Stimulated activated naive CD4-positive, alpha-beta T cell (primary cell): ENCODE measurements at regions not wholly inside any gene's neighbourhood (a gene's known extent, or its start where the extent isn't known, plus 50 kb on each side); places are given as distances from the start of the nearest gene placed in this dataset.

Experiments
- DNase-seq, 6 experiments: peaks; one replicate each; lab custom pipeline; 2025; lab: John Stamatoyannopoulos, UW

DNA sequence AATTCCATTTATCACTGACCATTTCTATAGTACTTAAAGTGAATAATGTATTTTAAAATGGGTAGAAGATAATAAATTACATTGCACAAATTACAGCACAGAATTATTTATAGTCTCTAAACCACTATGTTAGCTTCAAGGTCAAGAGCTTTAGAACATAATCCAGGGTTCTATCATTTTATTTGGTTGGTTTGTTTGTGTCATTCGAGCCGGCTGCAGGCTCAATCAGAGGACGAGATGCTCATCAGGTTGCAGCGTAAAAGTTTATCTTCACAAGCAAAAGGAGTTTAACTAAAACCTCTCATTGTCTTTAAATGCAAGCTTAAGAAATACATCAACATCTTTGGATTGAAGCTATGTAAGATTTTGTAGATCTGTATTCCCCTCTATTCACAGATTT is 523.8 kb downstream of the EFNA5 start:
- no peak for DNase-seq

DNA sequence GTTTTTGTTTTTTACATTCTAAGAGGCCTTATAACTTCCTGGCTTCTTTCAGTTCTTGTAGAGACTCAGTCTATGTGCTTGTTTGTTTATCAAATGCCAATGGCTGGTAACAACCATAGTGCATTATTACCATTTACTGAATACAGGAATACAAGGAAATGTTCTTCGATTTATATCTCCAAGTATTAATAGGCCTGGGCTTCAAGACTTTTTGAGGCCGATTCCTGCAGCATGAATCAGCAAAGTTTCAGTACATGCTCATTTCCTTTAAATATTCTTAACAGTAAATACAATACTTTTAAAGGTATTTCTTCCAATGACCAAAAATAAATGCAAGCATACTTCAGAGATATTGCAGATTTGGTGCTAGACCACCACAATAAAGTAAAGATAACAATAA is 535.3 kb downstream of the EFNA5 start:
- DNase-seq: no peak

DNA sequence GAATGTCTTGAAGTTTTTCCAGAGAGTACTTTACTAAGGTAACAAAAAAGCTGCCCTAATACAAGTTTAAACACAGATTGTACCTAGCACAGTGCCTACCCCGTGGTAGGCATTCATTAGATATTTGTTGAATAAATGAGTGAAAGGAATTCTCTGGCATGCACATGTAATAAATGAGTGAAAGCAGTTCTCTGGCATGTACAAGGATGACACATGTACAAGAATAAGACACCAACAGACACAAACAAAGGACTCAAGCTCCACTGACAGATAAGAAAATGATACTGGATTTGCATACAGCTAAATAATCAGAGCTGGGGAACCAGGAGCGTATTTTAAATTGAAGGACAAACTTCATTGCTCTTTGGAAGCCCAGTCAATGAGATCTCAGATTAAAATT is 535.8 kb downstream of the EFNA5 start:
- DNase-seq: no peak

DNA sequence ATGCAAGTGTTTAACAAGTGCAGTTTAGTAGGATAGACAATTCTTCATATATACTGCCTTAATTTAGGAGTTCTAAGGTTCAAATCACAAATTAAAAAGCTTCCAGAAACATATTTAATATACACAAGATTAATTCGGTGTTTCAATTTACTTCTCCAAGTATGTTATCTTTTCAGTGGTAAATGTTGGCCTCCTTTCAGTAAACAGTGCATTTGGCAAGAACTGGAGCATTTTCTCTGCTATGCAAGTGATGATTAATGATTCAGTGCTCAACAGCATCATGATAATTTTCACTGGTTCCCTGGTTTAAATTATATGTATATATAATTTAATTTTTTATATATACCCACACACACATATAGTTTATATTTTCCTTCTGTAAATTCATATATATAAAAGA is 541.7 kb downstream of the EFNA5 start:
- no peak for DNase-seq

DNA sequence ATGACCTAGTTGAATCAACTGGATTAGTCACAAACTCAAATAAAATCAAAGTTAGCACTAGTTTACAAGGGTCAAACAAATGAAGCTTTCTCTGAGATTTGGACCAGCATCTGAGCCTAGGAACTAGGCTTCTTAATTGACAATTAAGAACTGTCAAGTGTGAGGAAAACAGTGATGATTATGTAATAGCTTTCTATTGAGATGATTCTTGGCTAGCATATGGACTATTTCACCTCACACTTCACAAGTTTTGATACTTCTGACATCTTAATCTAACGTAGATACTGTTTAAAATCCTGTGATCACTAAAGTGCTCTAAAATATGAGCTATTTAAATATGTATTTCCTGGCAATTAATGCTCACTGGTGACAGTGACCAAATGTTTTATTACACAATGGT is 542.9 kb downstream of the EFNA5 start:
- DNase-seq: no peak

DNA sequence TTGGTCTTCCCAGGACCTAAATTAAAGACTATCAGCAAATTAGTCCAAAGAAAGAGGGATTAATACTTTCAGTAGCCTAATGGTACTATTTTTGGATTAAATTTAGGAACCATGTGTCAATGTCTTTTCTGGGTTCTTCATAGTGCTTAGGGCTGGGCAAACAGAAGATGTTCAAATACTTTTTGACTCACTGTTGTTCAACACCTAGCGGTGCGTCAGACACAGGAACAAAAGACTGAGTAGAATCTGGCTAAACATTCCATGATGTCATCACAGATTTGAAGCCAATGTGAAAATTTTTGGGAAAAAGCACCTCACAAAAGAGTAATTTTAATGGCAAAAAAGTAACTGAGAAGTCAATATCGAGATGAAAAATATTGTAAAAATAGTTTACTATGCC is 544.4 kb downstream of the EFNA5 start:
- no peak for DNase-seq

DNA sequence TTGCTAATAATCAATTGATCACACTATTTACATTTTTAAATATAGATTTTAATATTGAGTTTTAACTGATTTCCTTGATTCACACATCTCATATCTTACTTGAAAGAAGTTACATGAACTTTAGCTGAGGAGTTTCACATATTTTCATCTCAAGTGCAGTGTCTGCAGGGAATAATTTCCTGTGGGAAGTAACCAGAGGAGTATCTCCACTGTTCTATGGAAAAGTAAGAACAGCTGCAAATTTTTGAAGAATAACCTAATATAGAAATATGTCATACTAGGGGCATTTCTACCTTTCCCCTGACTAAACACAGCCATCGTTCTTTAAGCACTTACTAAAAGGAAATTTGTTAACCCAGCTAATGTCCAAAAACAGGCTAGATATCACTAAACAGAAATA is 546.4 kb downstream of the EFNA5 start:
- DNase-seq: no peak

DNA sequence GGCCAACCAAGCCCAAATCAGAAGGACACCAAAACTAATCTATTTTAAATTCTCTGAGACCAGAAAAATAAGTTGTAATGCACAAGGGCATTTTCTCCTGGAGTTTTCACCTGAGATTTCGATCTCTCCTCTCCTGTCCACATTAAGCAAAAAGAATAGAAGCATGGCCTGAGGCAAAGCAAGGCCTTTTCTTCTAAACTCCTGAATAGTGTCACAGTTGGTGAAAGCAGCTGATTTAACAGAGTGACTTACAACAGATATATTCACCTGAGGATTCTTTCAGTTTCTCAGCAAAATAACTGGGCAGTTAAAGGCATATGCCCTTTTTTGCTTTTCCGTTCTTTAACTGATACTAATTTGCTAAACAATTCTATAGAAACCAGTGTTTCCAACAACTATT is 547.7 kb downstream of the EFNA5 start:
- no peak for DNase-seq

DNA sequence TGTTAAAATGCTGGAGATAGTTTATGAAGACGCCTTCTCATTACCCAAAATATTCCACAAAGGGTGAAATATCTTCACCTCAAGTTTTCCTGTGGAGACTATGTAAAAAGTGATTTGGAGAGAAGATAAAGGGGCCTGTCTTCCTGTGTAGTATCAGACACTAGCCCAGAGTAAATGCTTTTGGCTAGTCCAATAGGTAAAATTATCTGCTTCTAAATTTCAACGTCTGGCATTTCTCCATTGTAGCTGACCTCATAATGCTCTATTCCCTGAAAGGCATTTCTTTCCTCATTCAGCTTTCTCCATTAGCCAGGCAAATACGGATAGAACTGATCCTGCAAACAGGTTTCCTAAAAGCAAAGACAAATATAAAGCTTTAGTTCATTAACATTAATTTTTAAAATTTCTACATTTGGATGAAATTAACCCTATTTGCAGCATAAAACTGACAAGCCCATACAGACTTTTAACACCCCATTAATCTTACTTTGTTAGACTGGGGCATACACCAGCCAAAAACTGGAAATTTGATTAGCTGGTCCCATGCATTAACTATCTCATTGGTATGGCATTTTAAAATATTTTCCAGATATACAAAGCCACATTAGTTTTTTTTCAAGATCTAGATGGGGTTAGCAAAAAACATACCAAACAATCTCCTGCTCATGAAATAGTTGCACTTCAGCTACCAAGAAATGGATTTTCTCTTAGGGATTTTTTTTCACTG is 548.8 kb downstream of the EFNA5 start:
- no peak for DNase-seq

DNA sequence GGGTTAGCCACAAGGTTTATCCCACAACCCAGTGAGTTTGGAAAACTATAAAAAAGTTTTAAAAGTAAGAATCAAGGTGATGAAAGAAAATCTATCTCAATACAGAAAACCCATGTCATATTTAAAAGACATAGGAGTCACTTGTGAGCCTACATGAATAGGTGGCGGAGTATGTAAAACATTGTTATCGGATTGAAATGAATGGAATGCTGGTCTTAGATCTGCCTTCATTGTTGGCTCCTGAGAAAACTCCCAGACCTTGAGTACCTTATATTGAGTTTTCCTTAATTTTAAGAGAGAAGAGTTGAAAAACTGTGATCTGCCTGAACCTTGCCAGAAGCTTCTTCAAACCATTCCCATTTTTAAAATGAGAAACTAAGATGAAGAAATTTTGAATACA is 551.1 kb downstream of the EFNA5 start:
- no peak for DNase-seq

DNA sequence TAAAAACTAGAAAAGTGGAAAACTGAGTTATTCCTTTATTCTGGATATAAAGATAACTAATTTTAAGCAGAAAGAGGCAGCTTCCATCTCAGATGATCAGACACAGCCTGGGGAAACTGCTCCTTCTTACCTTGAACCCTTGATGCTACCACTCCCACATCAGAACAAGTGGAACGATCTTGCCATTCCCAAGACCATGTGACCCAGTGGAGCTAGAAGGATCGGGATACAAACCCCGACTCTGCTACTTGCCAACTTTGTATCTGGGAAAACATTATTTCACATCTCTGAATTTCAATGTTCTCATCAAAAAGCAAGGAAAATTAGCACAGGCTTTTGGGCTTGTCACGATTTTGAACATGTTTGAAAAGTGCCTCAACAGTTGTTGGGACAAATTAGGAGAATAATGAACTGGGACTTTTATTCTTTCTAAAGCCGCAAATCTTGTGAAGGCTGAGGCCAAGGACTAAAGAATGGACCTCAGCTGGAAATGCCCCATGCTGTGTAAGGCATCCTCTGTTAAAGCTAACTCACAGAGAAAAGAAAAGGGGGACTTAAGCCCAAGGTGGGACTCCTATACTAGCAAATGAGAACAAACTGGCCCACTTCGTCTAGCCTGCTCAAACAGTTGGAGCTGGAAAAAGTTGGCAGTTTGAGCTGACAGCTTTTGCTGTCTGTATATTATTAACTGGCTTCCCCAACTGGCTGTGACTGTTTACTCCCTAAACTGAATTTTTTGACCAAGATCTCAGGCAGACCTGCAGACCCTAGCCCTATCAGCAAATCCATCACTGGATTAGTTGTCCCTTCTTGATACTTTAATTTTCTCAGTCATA is 552.3 kb downstream of the EFNA5 start:
- DNase-seq: no peak

DNA sequence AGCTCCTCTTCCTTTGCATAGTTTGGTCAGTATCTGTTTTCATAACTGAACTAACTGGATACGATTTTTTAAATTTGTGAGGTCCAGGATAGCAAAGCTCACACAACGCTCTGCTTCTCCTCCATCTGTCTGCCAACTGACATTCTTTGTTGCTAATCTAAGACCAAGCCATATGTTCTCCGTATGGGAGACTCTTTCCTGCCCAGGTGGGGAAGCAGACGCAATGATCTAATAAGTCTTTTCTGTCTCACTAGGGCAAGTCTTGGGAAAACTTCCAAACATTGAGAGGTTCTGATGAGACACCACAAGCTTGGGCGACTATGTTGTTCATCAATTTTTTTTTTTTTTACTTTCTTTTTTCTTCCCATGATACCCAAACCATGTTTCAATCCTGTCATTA is 558.5 kb downstream of the EFNA5 start:
- DNase-seq: no peak

DNA sequence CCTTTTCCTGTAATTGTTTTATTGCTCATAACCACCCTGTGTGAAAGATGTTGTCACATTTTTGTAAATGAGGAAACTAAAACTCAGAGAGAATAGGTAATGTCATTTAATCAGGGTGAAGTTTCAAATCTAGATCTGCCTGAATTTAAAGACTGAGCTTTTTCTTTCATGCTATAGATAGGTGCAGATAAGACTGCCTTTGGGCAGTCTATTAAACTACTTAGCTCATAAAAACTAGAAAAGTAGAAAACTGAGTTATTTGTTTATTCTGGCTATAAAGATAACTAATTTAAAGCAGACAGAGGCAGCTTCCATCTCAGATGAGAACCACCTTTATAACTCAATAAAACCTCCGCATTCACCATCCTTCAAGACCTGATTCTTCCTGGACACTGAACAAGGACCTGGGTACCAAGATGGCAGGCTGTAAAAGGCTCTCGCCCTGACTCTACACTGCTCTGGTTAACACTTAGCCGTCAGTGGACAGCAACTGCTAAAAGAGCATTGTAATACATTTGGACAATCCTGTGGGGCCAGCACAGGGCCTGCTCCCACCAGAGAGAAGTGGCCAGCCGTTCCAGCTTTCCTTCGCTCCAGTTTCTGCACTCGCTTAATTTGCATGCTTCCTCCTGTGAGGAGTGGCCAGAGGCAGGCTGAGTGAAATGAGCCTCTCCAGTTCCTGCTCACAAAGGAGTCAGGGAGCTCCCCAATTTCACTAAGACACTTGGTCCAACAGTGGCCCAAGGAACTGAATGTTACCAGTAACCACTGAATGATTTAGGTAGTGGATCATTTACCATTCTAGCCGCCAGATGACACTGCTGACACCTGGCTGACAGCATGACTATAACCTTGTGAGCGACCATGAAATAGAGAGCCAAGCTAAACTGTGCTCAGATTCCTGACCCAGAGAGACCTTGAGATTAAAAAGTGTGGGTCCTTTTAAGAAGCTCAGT is 566.4 kb downstream of the EFNA5 start:
- no peak for DNase-seq

DNA sequence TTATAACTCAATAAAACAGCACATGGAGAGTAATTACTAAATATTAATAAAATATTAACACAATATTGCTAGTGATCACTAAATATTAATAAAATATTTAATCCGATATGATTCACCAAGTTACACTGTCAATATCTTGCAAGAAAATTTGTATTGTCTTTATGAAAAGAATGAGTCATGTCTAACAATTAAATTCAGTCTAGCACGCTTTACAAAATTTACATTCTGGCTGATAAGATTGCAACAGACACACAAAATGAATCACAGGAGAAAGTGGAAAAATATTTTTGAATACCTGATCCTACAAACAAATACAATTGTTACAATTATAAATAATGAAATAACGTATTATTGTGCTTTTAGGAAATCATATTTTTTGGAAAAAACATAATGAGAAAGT is 567.2 kb downstream of the EFNA5 start:
- no peak for DNase-seq

DNA sequence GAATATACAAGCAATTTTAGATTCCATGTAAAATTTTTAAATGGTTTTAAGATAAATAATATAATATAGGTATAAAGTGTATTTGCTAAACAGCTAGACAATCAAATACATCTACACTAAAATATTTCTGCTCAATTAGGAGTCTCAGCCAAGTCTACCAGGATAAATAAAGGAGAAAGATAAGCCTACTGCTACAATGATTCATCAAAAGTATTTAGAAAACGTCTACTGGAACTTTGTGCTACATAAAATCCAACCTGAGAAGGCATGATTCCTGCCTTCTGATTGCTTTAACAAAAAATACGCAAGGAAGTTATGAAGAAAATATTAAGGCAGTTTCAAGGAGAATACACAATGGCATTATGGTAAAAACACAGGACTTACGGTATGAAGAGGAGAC is 570.6 kb downstream of the EFNA5 start:
- DNase-seq: no peak

DNA sequence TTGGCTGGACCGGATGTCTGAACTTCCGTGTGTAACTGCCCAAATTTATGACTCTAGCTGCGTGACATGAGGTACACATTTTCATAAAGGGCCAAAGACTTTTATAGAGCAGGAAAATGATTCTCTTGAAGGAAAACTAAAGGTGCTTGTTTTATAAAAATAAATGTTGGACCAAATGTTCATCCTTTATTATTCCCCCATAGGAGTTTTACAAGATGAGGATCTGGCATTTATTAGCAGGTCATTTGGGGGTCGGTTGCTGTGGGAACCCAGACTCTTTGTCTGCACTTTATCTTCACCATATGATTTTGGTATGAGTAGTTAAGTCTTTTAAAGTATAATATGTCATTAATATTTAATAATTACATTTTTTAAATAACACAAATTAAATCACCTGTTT is 571.2 kb downstream of the EFNA5 start:
- no peak for DNase-seq

DNA sequence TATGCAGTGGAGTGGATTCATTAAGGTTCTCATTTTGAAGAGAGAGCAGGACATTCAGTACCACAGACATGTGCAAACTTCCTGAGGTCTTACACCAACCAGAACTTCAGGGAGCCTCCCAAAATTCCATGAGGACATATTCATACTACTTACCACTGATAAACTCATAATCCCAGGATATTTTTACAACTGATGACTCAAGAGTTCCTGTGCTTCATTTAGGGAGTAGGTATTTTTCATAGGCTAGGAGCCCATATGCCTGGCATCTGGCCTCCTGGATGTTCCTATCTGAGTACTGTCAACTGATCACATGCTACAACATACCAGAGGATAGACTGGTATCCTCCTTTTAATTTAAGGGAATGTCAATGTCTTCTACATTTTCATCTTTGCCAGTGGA is 578.0 kb downstream of the EFNA5 start:
- no peak for DNase-seq

DNA sequence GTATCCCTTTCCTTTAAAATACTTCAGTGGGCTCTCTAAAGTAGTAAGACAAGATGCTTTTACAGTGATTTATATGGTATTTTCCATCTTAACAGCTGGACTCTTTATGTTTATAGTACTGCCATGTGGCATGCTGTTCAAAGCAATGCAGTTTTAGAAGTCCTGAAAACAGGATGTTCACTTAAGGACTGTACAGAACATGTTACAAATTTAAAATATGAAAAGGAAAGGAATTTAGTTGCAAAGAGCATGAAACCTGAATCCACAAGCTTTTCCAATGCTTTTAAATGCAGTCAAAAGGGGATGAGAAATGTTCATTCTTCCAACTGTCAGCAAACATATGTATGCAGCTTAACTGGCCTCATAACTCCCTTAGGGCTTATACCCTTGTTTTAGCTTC is 580.2 kb downstream of the EFNA5 start:
- no peak for DNase-seq

DNA sequence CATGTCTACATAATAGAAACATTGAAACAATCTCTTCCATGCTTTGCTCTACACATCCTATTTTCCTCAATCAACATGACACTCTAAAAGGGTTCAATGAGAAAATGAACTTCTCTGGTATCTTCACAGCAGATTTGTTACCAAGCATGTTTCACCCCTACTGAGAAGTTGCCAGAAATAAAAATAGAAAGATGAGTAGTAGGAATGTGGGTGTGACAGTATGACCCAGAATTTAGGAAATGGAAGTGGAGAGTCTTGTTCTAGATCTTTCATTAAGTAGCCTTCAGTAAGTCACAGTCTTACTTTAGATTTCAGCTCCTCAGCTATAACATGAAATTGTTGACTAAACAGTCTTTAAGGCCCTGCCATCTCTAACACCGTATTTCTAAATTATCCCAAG is 581.8 kb downstream of the EFNA5 start:
- DNase-seq: no peak

DNA sequence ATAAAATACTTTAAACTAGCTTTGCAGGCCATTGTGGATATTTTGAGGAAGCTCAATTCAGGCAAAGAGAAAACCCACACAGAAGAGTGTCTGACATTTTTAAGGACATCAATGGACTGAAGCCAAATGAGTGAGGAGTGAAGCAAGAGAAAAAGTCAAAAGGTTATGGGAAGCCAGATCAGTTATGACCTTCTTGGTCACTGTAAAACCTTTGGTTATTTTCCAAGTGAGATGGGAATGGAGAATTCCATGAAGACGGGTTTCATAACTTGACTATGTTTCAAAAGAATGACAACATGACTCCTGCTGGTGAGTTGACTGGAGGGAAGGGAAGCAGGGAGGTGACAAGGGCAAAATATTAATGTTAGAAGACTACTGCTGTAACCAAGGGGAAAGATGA is 585.2 kb downstream of the EFNA5 start:
- no peak for DNase-seq

DNA sequence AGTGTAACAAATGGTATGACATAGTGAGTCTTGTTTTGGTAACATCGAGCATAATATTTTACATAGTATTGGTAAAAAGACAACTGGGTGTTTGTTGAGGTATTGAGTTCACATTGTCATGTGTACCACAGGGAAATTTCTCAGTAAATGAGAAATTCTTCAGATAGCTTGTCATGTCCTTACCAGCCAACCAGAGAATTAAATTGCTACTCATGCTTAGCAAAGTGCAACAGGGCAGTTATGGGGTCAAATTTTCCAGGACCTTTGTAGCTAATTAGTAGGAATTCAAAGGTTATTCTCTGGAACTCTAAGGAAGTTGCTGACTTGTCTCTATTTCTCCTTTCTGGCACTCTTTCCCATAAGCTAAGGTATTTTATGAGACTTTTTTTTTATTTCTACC is 595.7 kb downstream of the EFNA5 start:
- no peak for DNase-seq

DNA sequence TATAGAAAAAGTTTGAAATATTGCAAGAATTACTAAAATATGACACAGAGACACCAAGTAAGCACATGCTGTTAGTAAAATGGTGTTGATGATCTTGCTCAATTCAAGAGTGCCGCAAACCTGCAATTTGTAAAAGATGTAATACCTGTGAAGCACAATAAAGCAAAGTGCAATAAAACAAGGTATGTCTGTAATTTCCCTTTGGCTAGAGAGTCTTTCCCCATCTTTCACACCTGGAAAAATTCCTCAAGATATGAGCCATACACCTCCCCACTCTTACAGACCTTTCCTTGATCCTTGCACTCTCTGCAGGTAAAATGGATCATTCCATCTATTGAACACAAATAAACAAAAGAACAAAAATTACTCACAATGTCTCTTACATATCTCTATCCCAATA is 597.8 kb downstream of the EFNA5 start:
- no peak for DNase-seq

DNA sequence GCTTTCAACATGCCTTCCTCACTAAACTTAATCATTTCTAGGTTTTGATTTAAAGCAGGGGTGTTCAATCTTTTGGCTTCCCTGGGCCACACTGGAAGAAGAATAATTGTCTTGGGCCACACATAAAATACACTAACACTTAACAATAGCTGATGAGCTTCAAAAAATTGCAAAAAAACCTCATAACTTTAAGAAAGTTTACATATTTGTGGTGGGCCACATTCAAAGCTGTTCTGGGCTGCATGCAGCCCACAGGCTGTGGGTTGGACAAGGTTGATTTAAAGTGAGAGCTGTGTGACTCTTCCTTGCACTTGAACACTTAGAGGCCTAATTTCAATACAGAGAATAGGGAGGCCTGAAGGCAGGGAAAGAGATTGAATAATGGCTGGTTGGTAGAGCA is 598.3 kb downstream of the EFNA5 start:
- no peak for DNase-seq
